Thyroid gland (tissue), 4 donors: ENCODE measurements at regions not wholly inside any gene's neighbourhood (a gene's known extent, or its start where the extent isn't known, plus 50 kb on each side); places are given as distances from the start of the nearest gene placed in this dataset.

ENCODE experiments used
- POLR2A ChIP-seq, 2 donors: fragments of 450-650 bp; IDR thresholded peaks; one replicate each; pipeline ENCODE4 v1.6.1; 2017; ENCODE audit warnings: antibody characterized with exemption in 2 of 2, mild to moderate bottlenecking in 2 of 2, moderate library complexity in 1 of 2
- TF ChIP-seq, protein P1 (sequence below), 6 experiments: fragments of 200-600 bp in 3 of 6; fragments of 450-650 bp in 3 of 6; sonication (generic) in 3 of 6; IDR thresholded peaks; one replicate each; pipeline ENCODE4 v1.5.1; 2016 to 2019; ENCODE audit warnings: antibody characterized with exemption in 6 of 6, mild to moderate bottlenecking in 2 of 6, inconsistent platforms in 1 of 6, moderate library complexity in 1 of 6

- TF ChIP-seq, protein P1, sequence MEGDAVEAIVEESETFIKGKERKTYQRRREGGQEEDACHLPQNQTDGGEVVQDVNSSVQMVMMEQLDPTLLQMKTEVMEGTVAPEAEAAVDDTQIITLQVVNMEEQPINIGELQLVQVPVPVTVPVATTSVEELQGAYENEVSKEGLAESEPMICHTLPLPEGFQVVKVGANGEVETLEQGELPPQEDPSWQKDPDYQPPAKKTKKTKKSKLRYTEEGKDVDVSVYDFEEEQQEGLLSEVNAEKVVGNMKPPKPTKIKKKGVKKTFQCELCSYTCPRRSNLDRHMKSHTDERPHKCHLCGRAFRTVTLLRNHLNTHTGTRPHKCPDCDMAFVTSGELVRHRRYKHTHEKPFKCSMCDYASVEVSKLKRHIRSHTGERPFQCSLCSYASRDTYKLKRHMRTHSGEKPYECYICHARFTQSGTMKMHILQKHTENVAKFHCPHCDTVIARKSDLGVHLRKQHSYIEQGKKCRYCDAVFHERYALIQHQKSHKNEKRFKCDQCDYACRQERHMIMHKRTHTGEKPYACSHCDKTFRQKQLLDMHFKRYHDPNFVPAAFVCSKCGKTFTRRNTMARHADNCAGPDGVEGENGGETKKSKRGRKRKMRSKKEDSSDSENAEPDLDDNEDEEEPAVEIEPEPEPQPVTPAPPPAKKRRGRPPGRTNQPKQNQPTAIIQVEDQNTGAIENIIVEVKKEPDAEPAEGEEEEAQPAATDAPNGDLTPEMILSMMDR (IDR thresholded peaks at IDR 0.05): no peak
- TF ChIP-seq POLR2A (IDR thresholded peaks at IDR 0.05): no peak
These were observed 114.9 kb upstream of the PRSS58 start for GRCh38 chr7:142372727-142373126.
